NCI-H2171 treated with DMSO at 0.1 percent for 48 hours (cell line): ENCODE measurements at regions not wholly inside any gene's neighbourhood (a gene's known extent, or its start where the extent isn't known, plus 50 kb on each side); places are given as distances from the start of the nearest gene placed in this dataset.
"Not testable (repeated sequence)": the region's sequence is repeated elsewhere in the genome, so short reads cannot be mapped to it uniquely, and the experiment has no call there.

Source experiments
- DNase-seq: peaks from one replicate; lab custom pipeline; 2025; lab: John Stamatoyannopoulos, UW

- no peak for DNase-seq
Observed at GRCh38 chr17:79560527-79560926, 50.3 kb downstream of the RBFOX3 start.

GRCh38 chr17:79559111-79559887, 51.6 kb downstream of the RBFOX3 start:
- DNase-seq, result no peak

- DNase-seq, result no peak
Observed at GRCh38 chr17:79558091-79558900, 52.6 kb downstream of the RBFOX3 start.

- no peak for DNase-seq
Observed at GRCh38 chr17:79557276-79558090, 53.4 kb downstream of the RBFOX3 start.

- DNase-seq, result no peak
Observed at GRCh38 chr17:79556271-79556670, 54.6 kb downstream of the RBFOX3 start.

- no peak for DNase-seq
Observed at GRCh38 chr17:79555543-79555942, 55.3 kb downstream of the RBFOX3 start.

GRCh38 chr17:79554346-79554745, 56.5 kb downstream of the RBFOX3 start:
- DNase-seq, result not testable (repeated sequence)

- no peak for DNase-seq
Observed at GRCh38 chr17:79552824-79553223, 58.0 kb downstream of the RBFOX3 start.

GRCh38 chr17:79552405-79552804, 58.4 kb downstream of the RBFOX3 start:
- no peak for DNase-seq

GRCh38 chr17:79549141-79549915, 61.5 kb downstream of the RBFOX3 start:
- peak; percentile 97 for DNase-seq

GRCh38 chr17:79548116-79548515, 62.7 kb downstream of the RBFOX3 start:
- DNase-seq, result no peak

GRCh38 chr17:79547586-79547985, 63.3 kb downstream of the RBFOX3 start:
- no peak for DNase-seq

GRCh38 chr17:79547171-79547570, 63.7 kb downstream of the RBFOX3 start:
- DNase-seq, result not testable (repeated sequence)

GRCh38 chr17:79546386-79546785, 64.5 kb downstream of the RBFOX3 start:
- no peak for DNase-seq

- peak; percentile 77 for DNase-seq
Observed at GRCh38 chr17:79545251-79546005, 65.4 kb downstream of the RBFOX3 start.

GRCh38 chr17:79544142-79544914, 66.5 kb downstream of the RBFOX3 start:
- peak; percentile 78 for DNase-seq

- DNase-seq, result no peak
Observed at GRCh38 chr17:79543531-79543930, 67.3 kb downstream of the RBFOX3 start.

- no peak for DNase-seq
Observed at GRCh38 chr17:79542718-79543117, 68.1 kb downstream of the RBFOX3 start.

GRCh38 chr17:79541056-79541850, 69.6 kb downstream of the RBFOX3 start:
- no peak for DNase-seq
